ENCODE measurements at regions not wholly inside any gene's neighbourhood (a gene's known extent, or its start where the extent isn't known, plus 50 kb on each side); places are given as distances from the start of the nearest gene placed in this dataset.

DNA sequence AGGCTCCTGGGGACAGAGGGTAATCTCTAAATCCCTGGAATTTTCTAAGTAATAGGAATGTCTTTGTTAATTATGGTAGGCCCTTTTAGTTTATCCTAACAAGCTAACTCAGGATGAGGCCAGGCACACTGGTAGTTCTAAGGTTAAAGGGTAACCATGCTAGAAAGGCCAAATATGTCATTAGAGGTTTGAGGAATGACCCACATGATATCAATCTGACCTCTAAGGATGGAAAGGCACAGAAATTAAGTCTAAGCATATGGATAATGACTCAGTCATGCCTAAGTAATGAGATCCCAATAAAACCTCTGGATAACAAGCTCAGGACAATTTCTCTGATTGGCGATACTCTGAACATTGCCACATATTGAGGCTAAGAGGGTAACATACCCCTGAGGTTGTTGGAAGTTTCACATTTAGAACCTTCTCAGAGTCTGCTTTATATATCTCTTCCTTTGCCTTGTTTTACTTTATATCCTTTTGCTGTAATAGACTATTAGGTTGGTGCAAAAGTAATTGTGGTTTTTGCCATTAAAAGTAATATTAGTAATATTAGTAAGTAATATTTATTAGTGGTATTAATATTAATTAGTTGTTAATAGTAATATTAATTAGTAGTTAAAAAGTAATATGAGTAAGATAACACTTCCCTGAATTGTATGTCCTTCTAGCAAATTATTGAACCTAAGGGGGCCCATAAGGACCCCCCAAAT, 806.3 kb upstream of the GCFC2 start:
- POLR2A ChIA-PET: no interaction called here
- no peak for TF ChIP-seq CTBP1 (IDR thresholded peaks at IDR 0.05; ENCODE audit: borderline replicate concordance)
- no peak for TF ChIP-seq L3MBTL2 (conservative IDR thresholded peaks at IDR 0.05)
- TF ChIP-seq ZNF384 (IDR thresholded peaks at IDR 0.05): no peak
- TF ChIP-seq, protein P1, sequence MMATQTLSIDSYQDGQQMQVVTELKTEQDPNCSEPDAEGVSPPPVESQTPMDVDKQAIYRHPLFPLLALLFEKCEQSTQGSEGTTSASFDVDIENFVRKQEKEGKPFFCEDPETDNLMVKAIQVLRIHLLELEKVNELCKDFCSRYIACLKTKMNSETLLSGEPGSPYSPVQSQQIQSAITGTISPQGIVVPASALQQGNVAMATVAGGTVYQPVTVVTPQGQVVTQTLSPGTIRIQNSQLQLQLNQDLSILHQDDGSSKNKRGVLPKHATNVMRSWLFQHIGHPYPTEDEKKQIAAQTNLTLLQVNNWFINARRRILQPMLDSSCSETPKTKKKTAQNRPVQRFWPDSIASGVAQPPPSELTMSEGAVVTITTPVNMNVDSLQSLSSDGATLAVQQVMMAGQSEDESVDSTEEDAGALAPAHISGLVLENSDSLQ (IDR thresholded peaks at IDR 0.05): no peak
- no peak for TF ChIP-seq BHLHE40 (IDR thresholded peaks at IDR 0.05; ENCODE audit: borderline replicate concordance)
- no peak for TF ChIP-seq SUZ12 (IDR thresholded peaks at IDR 0.05)
- no peak for TF ChIP-seq NFRKB (IDR thresholded peaks at IDR 0.05)
- no peak for TF ChIP-seq ARNT (IDR thresholded peaks at IDR 0.05)

DNA sequence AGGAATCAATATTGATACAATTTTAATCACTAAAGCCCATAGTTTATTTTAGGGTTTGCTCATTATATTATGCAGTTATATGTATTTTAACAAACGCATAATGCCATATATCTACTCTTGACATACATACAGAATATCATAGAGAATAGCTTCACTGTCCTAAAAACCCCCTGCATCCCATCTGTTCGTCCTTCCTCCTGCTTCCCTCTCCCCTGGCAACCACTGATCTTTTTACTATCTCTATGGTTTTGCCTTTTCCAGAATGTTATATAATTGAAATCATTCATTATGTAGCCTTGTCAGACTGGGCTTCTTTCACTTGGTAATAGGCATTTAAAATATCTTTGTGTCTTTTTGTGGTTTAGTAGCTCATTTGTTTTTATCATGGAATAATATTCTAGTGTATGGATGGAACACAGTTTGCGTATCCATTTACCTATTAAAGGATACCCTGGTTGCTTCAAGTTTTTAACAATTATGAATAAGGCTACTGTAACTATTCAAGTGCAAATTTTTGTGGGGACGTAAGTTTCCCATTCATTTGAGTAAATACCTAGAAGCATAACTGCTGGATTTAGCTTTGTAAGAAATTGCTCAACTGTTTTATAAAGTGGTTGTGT, 801.6 kb upstream of the GCFC2 start:
- POLR2A ChIA-PET: no interaction called here
- DNase-seq (ENCODE audit: extremely low spot score): no peak
- TF ChIP-seq ARNT (IDR thresholded peaks at IDR 0.05) (no peak), NFRKB (IDR thresholded peaks at IDR 0.05) (no peak), BHLHE40 (IDR thresholded peaks at IDR 0.05; ENCODE audit: borderline replicate concordance) (no peak), SP1 (IDR thresholded peaks at IDR 0.05) (no peak), CTBP1 (IDR thresholded peaks at IDR 0.05; ENCODE audit: borderline replicate concordance) (no peak), FOXA1 (IDR thresholded peaks at IDR 0.05) (no peak), SUZ12 (IDR thresholded peaks at IDR 0.05) (no peak), L3MBTL2 (conservative IDR thresholded peaks at IDR 0.05) (no peak), TARDBP (IDR thresholded peaks at IDR 0.05) (no peak), ZNF384 (IDR thresholded peaks at IDR 0.05) (no peak), ELF4 (IDR thresholded peaks at IDR 0.05) (no peak), HDGF (IDR thresholded peaks at IDR 0.05; ENCODE audit: borderline replicate concordance) (no peak)
- TF ChIP-seq, protein P1 (IDR thresholded peaks at IDR 0.05): no peak
- CTCF ChIA-PET: no interaction called here

More for the DNA sequence above, 806.3 kb upstream of the GCFC2 start:
- CTCF ChIA-PET: no interaction called here
- no peak for DNase-seq (ENCODE audit: extremely low spot score)

DNA sequence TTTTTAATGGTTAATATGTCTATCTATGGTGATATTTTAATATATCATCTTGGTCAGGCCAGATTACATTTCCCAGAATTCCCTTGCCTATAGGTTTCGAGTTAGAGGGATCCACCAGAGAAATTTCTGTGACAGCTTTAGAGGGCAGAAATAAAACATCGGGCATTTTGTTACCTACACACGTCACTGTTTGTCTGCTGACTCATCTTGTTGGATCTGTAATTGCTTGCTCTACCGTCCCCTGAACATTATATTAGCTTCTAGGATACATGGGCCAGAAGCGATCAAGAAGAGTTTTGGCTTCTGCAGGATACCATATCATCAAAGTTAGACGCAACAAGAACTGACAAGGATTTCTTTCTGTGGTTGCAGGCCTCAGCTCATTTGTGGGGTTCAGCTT, 795.8 kb upstream of the GCFC2 start:
- CTCF ChIA-PET: no interaction called here

DNA sequence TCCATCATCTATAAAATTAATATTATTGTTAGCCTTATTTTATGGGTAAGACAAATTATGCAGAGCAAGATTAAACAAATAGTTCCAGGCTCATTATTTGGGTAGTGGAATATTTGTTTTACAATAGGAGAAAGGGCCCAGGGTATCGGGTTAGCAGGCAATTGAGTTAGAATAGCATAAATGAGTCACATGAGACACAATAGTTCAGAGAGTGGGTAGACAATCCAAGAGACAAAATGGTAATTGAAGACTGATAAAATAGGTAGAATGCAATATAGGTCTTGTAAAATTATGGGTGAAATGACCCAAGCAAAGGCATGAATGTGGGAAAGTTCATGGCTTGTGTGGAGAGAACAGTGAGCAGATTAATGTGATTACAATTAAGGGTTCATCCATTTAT, 790.9 kb upstream of the GCFC2 start:
- no peak for DNase-seq (ENCODE audit: extremely low spot score)
- POLR2A ChIA-PET: no interaction called here
- CTCF ChIA-PET: no interaction called here
- no peak for TF ChIP-seq SP1 (IDR thresholded peaks at IDR 0.05)
- no peak for TF ChIP-seq ELF4 (IDR thresholded peaks at IDR 0.05)
- TF ChIP-seq HDGF (IDR thresholded peaks at IDR 0.05; ENCODE audit: borderline replicate concordance): no peak
- TF ChIP-seq ZNF384 (IDR thresholded peaks at IDR 0.05): no peak
- no peak for TF ChIP-seq FOXM1 (IDR thresholded peaks at IDR 0.05; ENCODE audit: borderline replicate concordance)
- no peak for TF ChIP-seq LEF1 (IDR thresholded peaks at IDR 0.05; ENCODE audit: borderline replicate concordance)
- TF ChIP-seq SUZ12 (IDR thresholded peaks at IDR 0.05): no peak
- TF ChIP-seq BHLHE40 (IDR thresholded peaks at IDR 0.05; ENCODE audit: borderline replicate concordance): no peak

More for the DNA sequence above, 795.8 kb upstream of the GCFC2 start:
- no peak for DNase-seq (ENCODE audit: extremely low spot score)
- TF ChIP-seq FOXM1 (IDR thresholded peaks at IDR 0.05; ENCODE audit: borderline replicate concordance) (no peak), NFRKB (IDR thresholded peaks at IDR 0.05) (no peak)
- POLR2A ChIA-PET: no interaction called here

DNA sequence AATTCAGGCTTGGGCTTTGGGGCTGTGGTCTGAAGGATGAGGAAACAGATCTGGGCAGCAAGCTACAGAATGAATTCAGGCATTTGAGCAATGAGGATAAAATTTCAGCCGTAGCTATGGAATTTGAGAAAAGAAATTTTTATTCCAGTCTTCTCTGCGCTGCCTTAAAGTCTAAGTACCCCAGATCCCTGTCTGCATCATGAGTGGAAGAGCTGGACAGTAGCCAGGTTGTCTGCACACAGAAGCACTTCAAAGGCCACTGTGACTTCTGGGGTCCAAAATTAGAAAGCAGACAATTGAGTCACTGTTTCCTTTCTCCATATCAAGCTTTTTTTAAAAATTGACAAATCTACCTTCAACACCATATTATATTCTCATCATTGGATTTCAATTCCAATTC, 787.6 kb upstream of the GCFC2 start:
- POLR2A ChIA-PET: no interaction called here
- CTCF ChIA-PET: no interaction called here
- TF ChIP-seq, protein P1 (IDR thresholded peaks at IDR 0.05): no peak
- no peak for TF ChIP-seq BHLHE40 (IDR thresholded peaks at IDR 0.05; ENCODE audit: borderline replicate concordance)
- TF ChIP-seq ELF4 (IDR thresholded peaks at IDR 0.05): no peak
- no peak for TF ChIP-seq CTBP1 (IDR thresholded peaks at IDR 0.05; ENCODE audit: borderline replicate concordance)
- no peak for TF ChIP-seq FOXK2 (IDR thresholded peaks at IDR 0.05)
- no peak for TF ChIP-seq TARDBP (IDR thresholded peaks at IDR 0.05)
- TF ChIP-seq ARNT (IDR thresholded peaks at IDR 0.05): no peak
- no peak for TF ChIP-seq L3MBTL2 (conservative IDR thresholded peaks at IDR 0.05)
- no peak for TF ChIP-seq NFRKB (IDR thresholded peaks at IDR 0.05)
- TF ChIP-seq FOXM1 (IDR thresholded peaks at IDR 0.05; ENCODE audit: borderline replicate concordance): no peak
- no peak for TF ChIP-seq LEF1 (IDR thresholded peaks at IDR 0.05; ENCODE audit: borderline replicate concordance)
- TF ChIP-seq HDGF (IDR thresholded peaks at IDR 0.05; ENCODE audit: borderline replicate concordance): no peak
- TF ChIP-seq SUZ12 (IDR thresholded peaks at IDR 0.05): no peak
- no peak for TF ChIP-seq ZNF384 (IDR thresholded peaks at IDR 0.05)
- no peak for TF ChIP-seq FOXA1 (IDR thresholded peaks at IDR 0.05)
- TF ChIP-seq SP1 (IDR thresholded peaks at IDR 0.05): no peak
- no peak for DNase-seq (ENCODE audit: extremely low spot score)

DNA sequence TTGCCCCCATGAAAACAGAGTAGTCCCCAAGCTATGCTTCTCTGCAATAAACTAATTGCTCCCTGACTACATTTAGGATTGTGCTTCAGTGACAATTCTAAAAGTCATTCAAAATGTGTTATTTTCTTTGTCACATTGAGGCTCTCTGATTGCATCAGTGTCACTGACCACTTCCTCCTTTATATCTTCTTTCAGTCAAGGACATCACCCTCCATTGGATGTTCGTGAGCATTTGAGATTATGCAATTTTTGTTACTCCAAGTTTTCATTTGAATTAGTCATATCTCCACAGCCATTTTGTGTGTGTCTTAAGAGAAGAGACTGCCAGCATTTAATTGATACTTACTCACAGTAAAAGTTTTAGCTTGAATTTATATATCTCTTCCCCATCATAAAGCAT, 780.8 kb upstream of the GCFC2 start:
- POLR2A ChIA-PET: no interaction called here
- CTCF ChIA-PET: no interaction called here

More for the DNA sequence above, 780.8 kb upstream of the GCFC2 start:
- DNase-seq (ENCODE audit: extremely low spot score): no peak
- TF ChIP-seq, protein P1 (IDR thresholded peaks at IDR 0.05): no peak
- TF ChIP-seq BHLHE40 (IDR thresholded peaks at IDR 0.05; ENCODE audit: borderline replicate concordance) (no peak), SP1 (IDR thresholded peaks at IDR 0.05) (no peak), SUZ12 (IDR thresholded peaks at IDR 0.05) (no peak), CTBP1 (IDR thresholded peaks at IDR 0.05; ENCODE audit: borderline replicate concordance) (no peak), LEF1 (IDR thresholded peaks at IDR 0.05; ENCODE audit: borderline replicate concordance) (no peak), FOXM1 (IDR thresholded peaks at IDR 0.05; ENCODE audit: borderline replicate concordance) (no peak), HDGF (IDR thresholded peaks at IDR 0.05; ENCODE audit: borderline replicate concordance) (no peak)
